Endothelial cell of umbilical vein (primary cell): ENCODE measurements at regions not wholly inside any gene's neighbourhood (a gene's known extent, or its start where the extent isn't known, plus 50 kb on each side); places are given as distances from the start of the nearest gene placed in this dataset.

ENCODE experiments used
- BruUV-seq: library from RNA; stranded (reverse); fragments of 400-500 nt; replicated peaks from 2 replicates; lab custom pipeline; 2021; lab: Mats Ljungman, UMichigan
- CTCF ChIA-PET: fragments of 300-600, 350-600 bp; sonication (Branson Sonifier 250); formaldehyde crosslinking; loops from one replicate; lab custom pipeline; 2021; ENCODE audit warnings: antibody characterized with exemption, inconsistent platforms; lab: Charles Lee
- POLR2A ChIA-PET: fragments of 300-600, 350-600 bp; sonication (Branson Sonifier 250); formaldehyde crosslinking; loops from one replicate; lab custom pipeline; 2021; ENCODE audit warnings: antibody characterized with exemption, inconsistent platforms; lab: Charles Lee
- DNase-seq: peaks from one replicate; pipeline ENCODE4 v3.0.0-alpha.2; 2011; ENCODE audit warnings: low read depth, low spot score
- FAIRE-seq: peaks from 2 replicates; lab custom pipeline; 2011; peaks lifted over from hg19 to GRCh38; lab: Jason Lieb, UNC
- H2AFZ ChIP-seq: 2 replicates; pipeline ENCODE4 v1.6.0; 2012; ENCODE audit warnings: low read depth, low read length, control low read depth, inconsistent platforms
- H3K27ac ChIP-seq: 2 replicates; pipeline ENCODE4 v1.5.1; 2011; ENCODE audit warnings: low read depth, mild to moderate bottlenecking, control low read depth, low read length, moderate library complexity; ENCODE audit not compliant: insufficient read depth
- H3K27me3 ChIP-seq, 2 experiments: 2 replicates each; pipeline versions ENCODE4 v1.6.0 to v1.6.1; 2011; ENCODE audit warnings: low read length in 2 of 2, mixed read lengths in 1 of 2; ENCODE audit not compliant: control insufficient read depth in 2 of 2, insufficient read depth in 2 of 2
- H3K36me3 ChIP-seq, 2 experiments: 2 replicates in 1 of 2; 3 replicates in 1 of 2; pipeline ENCODE4 v1.5.1; 2011; ENCODE audit warnings: low read length in 2 of 2, mild to moderate bottlenecking in 1 of 2, moderate library complexity in 1 of 2; ENCODE audit not compliant: control insufficient read depth in 2 of 2, insufficient read depth in 2 of 2; ENCODE audit errors: extremely low read depth in 1 of 2
- H3K4me1 ChIP-seq: 3 replicates; pipeline ENCODE4 v1.5.1; 2011; ENCODE audit warnings: mild to moderate bottlenecking, low read length; ENCODE audit not compliant: control insufficient read depth, insufficient read depth; ENCODE audit errors: extremely low read depth
- H3K4me2 ChIP-seq: 2 replicates; pipeline ENCODE4 v1.6.1; 2011; ENCODE audit warnings: low read length, control low read depth, mixed read lengths; ENCODE audit not compliant: insufficient read depth
- H3K4me3 ChIP-seq, 3 experiments: fragments of 200-600 bp in 1 of 3; sonication (generic), shearing (Covaris generic) in 1 of 3; replicated peaks in 1 of 3; 2 replicates each; pipeline ENCODE4 v1.5.1; 2011 to 2016; ENCODE audit warnings: control low read depth in 3 of 3, low read length in 3 of 3, mild to moderate bottlenecking in 2 of 3, inconsistent platforms in 1 of 3, low read depth in 1 of 3, moderate library complexity in 1 of 3; ENCODE audit not compliant: insufficient read depth in 1 of 3
- H3K79me2 ChIP-seq: 2 replicates; pipeline ENCODE4 v1.6.0; 2012; ENCODE audit warnings: low read length, inconsistent platforms; ENCODE audit not compliant: control insufficient read depth, insufficient read depth
- H3K9ac ChIP-seq: replicated peaks from 2 replicates; pipeline ENCODE3; 2011; ENCODE audit warnings: low read length, control low read depth; ENCODE audit not compliant: insufficient read depth; ENCODE audit errors: extremely low read depth
- H3K9me1 ChIP-seq: replicated peaks from 3 replicates; pipeline ENCODE4 v1.6.0; 2011; ENCODE audit warnings: mild to moderate bottlenecking, low read length; ENCODE audit not compliant: control insufficient read depth, insufficient read depth; ENCODE audit errors: extremely low read depth
- H3K9me3 ChIP-seq: replicated peaks from 2 replicates; pipeline ENCODE4 v1.5.1; 2012; ENCODE audit warnings: low read length, inconsistent platforms; ENCODE audit not compliant: control insufficient read depth, insufficient read depth
- H4K20me1 ChIP-seq: replicated peaks from 2 replicates; pipeline ENCODE3; 2011; ENCODE audit warnings: mild to moderate bottlenecking, low read length; ENCODE audit not compliant: control insufficient read depth, insufficient read depth; ENCODE audit errors: extremely low read depth
- EZH2 ChIP-seq: IDR thresholded peaks from 2 replicates; pipeline ENCODE4 v1.6.1; 2012; ENCODE audit warnings: borderline replicate concordance, low read depth, mild to moderate bottlenecking, moderate library complexity, low read length, inconsistent platforms; ENCODE audit not compliant: severe bottlenecking
- FOS ChIP-seq: IDR thresholded peaks from 2 replicates; pipeline ENCODE4 v1.6.1; 2011; ENCODE audit warnings: mild to moderate bottlenecking, low read length, moderate library complexity, borderline replicate concordance; ENCODE audit not compliant: insufficient read depth
- GATA2 ChIP-seq: IDR thresholded peaks from 2 replicates; pipeline ENCODE4 v1.7.0; 2011; ENCODE audit warnings: low read depth, mild to moderate bottlenecking, moderate library complexity, mixed read lengths, low read length; ENCODE audit not compliant: insufficient read length, insufficient read depth
- JUN ChIP-seq: IDR thresholded peaks from 2 replicates; pipeline ENCODE4 v1.6.1; 2011; ENCODE audit warnings: borderline replicate concordance, low read depth; ENCODE audit not compliant: insufficient read length, insufficient read depth
- MAX ChIP-seq: IDR thresholded peaks from 2 replicates; pipeline ENCODE4 v1.6.1; 2011; ENCODE audit not compliant: insufficient read depth, insufficient read length
- MYC ChIP-seq: IDR thresholded peaks from one replicate; pipeline ENCODE4 v1.6.1; 2011; ENCODE audit warnings: mild to moderate bottlenecking, low read depth, low read length
- POLR2A ChIP-seq: IDR thresholded peaks from 2 replicates; pipeline ENCODE4 v1.6.1; 2012; ENCODE audit warnings: low read depth, mild to moderate bottlenecking, control low read depth, low read length
- POLR2AphosphoS5 ChIP-seq: IDR thresholded peaks from 2 replicates; pipeline ENCODE4 v1.6.1; 2012; ENCODE audit warnings: low read depth, mild to moderate bottlenecking, control low read depth, low read length, moderate library complexity; ENCODE audit not compliant: insufficient read depth
- dilution Hi-C: fragments of 300-500 bp; cut with MboI; formaldehyde crosslinking; loops from one replicate; pipeline ENCODE4 v1.15.0; 2019; ENCODE audit warnings: low sequenced_read_pairs; ENCODE audit not compliant: extremely low pct_ligation_motif_present
- intact Hi-C: fragments of 100-400 bp; cut with micrococcal nuclease; formaldehyde crosslinking; loops from one replicate; pipeline ENCODE4 v1.10.0; 2022
- TF ChIP-seq, protein P1 (sequence below), 2 donors: IDR thresholded peaks; 1 replicate in 1 of 2; 2 replicates in 1 of 2; pipeline ENCODE4 v1.5.1; 2011; ENCODE audit warnings: low read length in 2 of 2, mild to moderate bottlenecking in 2 of 2, moderate library complexity in 2 of 2, control low read depth in 1 of 2, inconsistent platforms in 1 of 2, low read depth in 1 of 2; ENCODE audit not compliant: insufficient read depth in 1 of 2; ENCODE audit errors: extremely low read depth in 1 of 2

DNA sequence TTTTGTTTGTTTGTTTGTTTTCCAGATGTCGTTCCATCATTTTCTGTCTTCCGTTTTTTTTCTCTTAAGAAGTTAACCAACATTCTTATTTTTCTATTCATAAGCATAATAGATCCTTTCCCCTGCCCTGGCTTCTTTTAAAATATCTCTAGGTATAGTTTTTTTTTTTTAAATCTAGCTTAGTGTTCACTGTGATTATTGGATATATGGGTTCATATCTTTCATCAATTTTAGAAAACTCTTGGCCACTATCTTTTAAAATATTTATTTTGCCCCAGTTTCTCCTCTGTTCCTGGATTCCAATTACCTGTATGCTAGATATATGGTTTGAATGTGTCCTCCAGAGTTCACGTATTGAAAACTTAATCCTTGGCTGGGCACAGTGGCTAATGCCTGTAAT lies 59.6 kb downstream of the GSX2 start:
- Histone ChIP-seq H3K27ac (no peak overlapping the region), H3K4me1 (no peaks in the 10 kb centered on the region), H3K27me3 (no peaks in the 10 kb centered on the region), H4K20me1 (no peaks in the 10 kb centered on the region), H3K9ac (no peak overlapping the region), H3K4me3 (no peak overlapping the region), H3K9me3 (no peaks in the 10 kb centered on the region), H3K36me3 (no peaks in the 10 kb centered on the region), H3K79me2 (no peaks in the 10 kb centered on the region), H3K4me2 (no peak overlapping the region), H2AFZ (no peak overlapping the region), H3K9me1 (no peaks in the 10 kb centered on the region)
- no TSS peak for BruUV-seq
- dilution Hi-C loops, result no loop called here
- intact Hi-C loops, result no loop called here
- no peak for TF ChIP-seq MAX
- TF ChIP-seq JUN, result no peak
- TF ChIP-seq GATA2, result no peak
- no peak for TF ChIP-seq FOS
- TF ChIP-seq, protein P1, sequence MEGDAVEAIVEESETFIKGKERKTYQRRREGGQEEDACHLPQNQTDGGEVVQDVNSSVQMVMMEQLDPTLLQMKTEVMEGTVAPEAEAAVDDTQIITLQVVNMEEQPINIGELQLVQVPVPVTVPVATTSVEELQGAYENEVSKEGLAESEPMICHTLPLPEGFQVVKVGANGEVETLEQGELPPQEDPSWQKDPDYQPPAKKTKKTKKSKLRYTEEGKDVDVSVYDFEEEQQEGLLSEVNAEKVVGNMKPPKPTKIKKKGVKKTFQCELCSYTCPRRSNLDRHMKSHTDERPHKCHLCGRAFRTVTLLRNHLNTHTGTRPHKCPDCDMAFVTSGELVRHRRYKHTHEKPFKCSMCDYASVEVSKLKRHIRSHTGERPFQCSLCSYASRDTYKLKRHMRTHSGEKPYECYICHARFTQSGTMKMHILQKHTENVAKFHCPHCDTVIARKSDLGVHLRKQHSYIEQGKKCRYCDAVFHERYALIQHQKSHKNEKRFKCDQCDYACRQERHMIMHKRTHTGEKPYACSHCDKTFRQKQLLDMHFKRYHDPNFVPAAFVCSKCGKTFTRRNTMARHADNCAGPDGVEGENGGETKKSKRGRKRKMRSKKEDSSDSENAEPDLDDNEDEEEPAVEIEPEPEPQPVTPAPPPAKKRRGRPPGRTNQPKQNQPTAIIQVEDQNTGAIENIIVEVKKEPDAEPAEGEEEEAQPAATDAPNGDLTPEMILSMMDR (IDR thresholded peaks at IDR 0.05; ENCODE audit: extremely low read depth in 1 of 2, insufficient read depth in 1 of 2, low read depth in 1 of 2, low read length in 2 of 2), result no peak
- no peak for TF ChIP-seq MYC
- TF ChIP-seq POLR2A, result no peak
- no peak for TF ChIP-seq EZH2
- TF ChIP-seq POLR2AphosphoS5, result no peak
- POLR2A ChIA-PET, result no interaction called here
- FAIRE-seq (no peak), DNase-seq (no peak)
- CTCF ChIA-PET, result no interaction called here
